Upper lobe of left lung (tissue), 6 donors: ENCODE measurements at regions not wholly inside any gene's neighbourhood (a gene's known extent, or its start where the extent isn't known, plus 50 kb on each side); places are given as distances from the start of the nearest gene placed in this dataset.

Source experiments
- ATAC-seq, 2 donors: fragments of 200-7000 bp; cut with Tn5 transposase; one replicate each; pipeline ENCODE4 v1.9.1; 2022; ENCODE audit warnings: mild to moderate bottlenecking in 2 of 2, moderate library complexity in 2 of 2; ENCODE audit not compliant: low FRiP score in 2 of 2
- DNase-seq, 2 donors: peaks; one replicate each; pipeline ENCODE4 v3.0.0-alpha.2; 2019 to 2020
- H3K27ac ChIP-seq, 4 donors: fragments of 200-600 bp; sonication (generic); one replicate each; pipeline ENCODE4 v1.5.1; 2016 to 2019
- H3K27me3 ChIP-seq, 4 donors: fragments of 200-600 bp; sonication (generic); one replicate each; pipeline ENCODE4 v1.5.1; 2017 to 2019
- H3K36me3 ChIP-seq, 4 donors: fragments of 200-600 bp; sonication (generic); one replicate each; pipeline ENCODE4 v1.5.1; 2016 to 2019
- H3K4me1 ChIP-seq, 4 donors: fragments of 200-600 bp; sonication (generic); one replicate each; pipeline ENCODE4 v1.5.1; 2018 to 2019
- H3K4me3 ChIP-seq, 4 donors: fragments of 200-600 bp; sonication (generic); one replicate each; pipeline ENCODE4 v1.5.1; 2017 to 2019; ENCODE audit warnings: mild to moderate bottlenecking in 2 of 4, moderate library complexity in 1 of 4
- H3K9me3 ChIP-seq, 4 donors: fragments of 200-600 bp; sonication (generic); one replicate each; pipeline ENCODE4 v1.5.1; 2018 to 2019
- CTCF ChIP-seq, 6 experiments: fragments of 450-650 bp in 4 of 6; fragments of 200-600 bp in 2 of 6; sonication (generic) in 2 of 6; IDR thresholded peaks; one replicate each; pipeline ENCODE4 v1.5.1; 2016 to 2019; ENCODE audit warnings: antibody characterized with exemption in 6 of 6
- EP300 ChIP-seq, 4 donors: sonication (generic); formaldehyde crosslinking; IDR thresholded peaks; one replicate each; pipeline ENCODE4 v1.5.1; 2017; ENCODE audit warnings: antibody characterized with exemption in 4 of 4, control low read depth in 2 of 4
- POLR2A ChIP-seq, 4 donors: fragments of 450-650 bp; IDR thresholded peaks; one replicate each; pipeline ENCODE4 v1.5.1; 2016 to 2017; ENCODE audit warnings: antibody characterized with exemption in 4 of 4, mild to moderate bottlenecking in 2 of 4
- POLR2AphosphoS5 ChIP-seq, 2 donors: sonication (generic); formaldehyde crosslinking; IDR thresholded peaks; one replicate each; pipeline ENCODE4 v1.5.1; 2017; ENCODE audit warnings: antibody characterized with exemption in 2 of 2
- WGBS, 2 donors: methylation state at CpG; one replicate each; pipeline ENCODE4 v1.1.5; 2017 to 2018; 5-methylcytosine and 5-hydroxymethylcytosine counted together
- donor health status: DM: no; HTN: no; CAD: no; lungs with moderate emphysema.
- donor health status: DM: no; HTN: yes; CAD: no; lungs with severe emphysema.

- H3K9me3 ChIP-seq, result no peaks in the 10 kb centered on the region
- ATAC-seq (no peak), DNase-seq (no peak)
- no peaks in the 10 kb centered on the region for H3K36me3 ChIP-seq
- H3K27ac ChIP-seq, result no peak overlapping the region
- TF ChIP-seq POLR2A (IDR thresholded peaks at IDR 0.05), result no peak
- TF ChIP-seq CTCF (IDR thresholded peaks at IDR 0.05), result no peak
- no peak overlapping the region for H3K4me3 ChIP-seq
- peaks cover 2 to 5% (median 3%) of the 10 kb centered on the region in 4 donors for H3K4me1 ChIP-seq
- whole genome bisulfite sequencing, 2 donors, result 91 to 100% methylated on average over 1 to 10 of the region's 10 CpGs
- H3K27me3 ChIP-seq, result no peaks in the 10 kb centered on the region
Measured at GRCh38 chr6:167572106-167572505, 247.2 kb downstream of the TTLL2 start.

GRCh38 chr6:167572841-167573271, 248.0 kb downstream of the TTLL2 start:
- no peak for DNase-seq

GRCh38 chr6:167573461-167574215, 248.8 kb downstream of the TTLL2 start:
- Histone ChIP-seq H3K27me3 (no peaks in the 10 kb centered on the region), H3K9me3 (no peaks in the 10 kb centered on the region), H3K4me3 (no peak overlapping the region), H3K36me3 (no peaks in the 10 kb centered on the region), H3K27ac (no peak overlapping the region), H3K4me1 (peaks cover 0 to 5% (median 0%) of the 10 kb centered on the region in 4 donors)
- DNase-seq (no peak), ATAC-seq (peak in 1 of 2 donors; percentile 63)
- TF ChIP-seq POLR2AphosphoS5 (IDR thresholded peaks at IDR 0.05) (no peak), EP300 (IDR thresholded peaks at IDR 0.05) (no peak), POLR2A (IDR thresholded peaks at IDR 0.05) (no peak), CTCF (IDR thresholded peaks at IDR 0.05) (no peak)
- WGBS, 2 donors, result 59 to 71% methylated on average over 16 of the region's 16 CpGs

More at GRCh38 chr6:167572841-167573271, 248.0 kb downstream of the TTLL2 start:
- Histone ChIP-seq H3K27ac (no peak overlapping the region), H3K4me1 (peaks cover 0 to 5% (median 0%) of the 10 kb centered on the region in 4 donors), H3K27me3 (no peaks in the 10 kb centered on the region), H3K36me3 (no peaks in the 10 kb centered on the region), H3K4me3 (no peak overlapping the region), H3K9me3 (no peaks in the 10 kb centered on the region)
- ATAC-seq, result no peak
- no peak for TF ChIP-seq POLR2A (IDR thresholded peaks at IDR 0.05)
- TF ChIP-seq POLR2AphosphoS5 (IDR thresholded peaks at IDR 0.05), result no peak
- TF ChIP-seq EP300 (IDR thresholded peaks at IDR 0.05), result no peak
- TF ChIP-seq CTCF (IDR thresholded peaks at IDR 0.05), result no peak
- 82 to 87% methylated on average over 10 to 13 of the region's 13 CpGs for WGBS, 2 donors

GRCh38 chr6:167574431-167575151, 249.7 kb downstream of the TTLL2 start:
- WGBS, 2 donors, result 84 to 88% methylated on average over 20 to 29 of the region's 29 CpGs
- Histone ChIP-seq H3K4me3 (no peak overlapping the region), H3K27ac (peak overlapping the region in 1 of 4 donors; percentile 54), H3K36me3 (no peaks in the 10 kb centered on the region), H3K4me1 (peaks cover 0 to 5% (median 0%) of the 10 kb centered on the region in 4 donors), H3K27me3 (no peaks in the 10 kb centered on the region), H3K9me3 (no peaks in the 10 kb centered on the region)
- ATAC-seq (peak; percentile 42 to 66), DNase-seq (peak in 1 of 2 donors; percentile 72)
- TF ChIP-seq CTCF (IDR thresholded peaks at IDR 0.05) (no peak), EP300 (IDR thresholded peaks at IDR 0.05) (no peak)
